GM23248 (cell line): ENCODE measurements at regions not wholly inside any gene's neighbourhood (a gene's known extent, or its start where the extent isn't known, plus 50 kb on each side); places are given as distances from the start of the nearest gene placed in this dataset.

Experiments
- DNase-seq: peaks from one replicate; pipeline ENCODE4 v3.0.0-alpha.2; 2015
- H2AFZ ChIP-seq: fragments of 200-600 bp; sonication (generic); 2 replicates; pipeline ENCODE4 v1.6.1; 2016; ENCODE audit warnings: antibody characterized with exemption
- H3F3A ChIP-seq: fragments of 200-600 bp; sonication (generic); 2 replicates; pipeline ENCODE4 v1.6.1; 2016; ENCODE audit warnings: mild to moderate bottlenecking, antibody characterized with exemption, mixed run types; ENCODE audit not compliant: insufficient read depth
- H3K27ac ChIP-seq: fragments of 200-600 bp; sonication (generic); 2 replicates; pipeline ENCODE4 v1.5.1; 2016; ENCODE audit warnings: mild to moderate bottlenecking
- H3K27me3 ChIP-seq: fragments of 200-600 bp; sonication (generic); replicated peaks from 2 replicates; pipeline ENCODE4 v1.6.1; 2016; ENCODE audit warnings: mild to moderate bottlenecking; ENCODE audit not compliant: insufficient read depth
- H3K36me3 ChIP-seq: fragments of 200-600 bp; sonication (generic); 2 replicates; pipeline ENCODE4 v1.6.1; 2016; ENCODE audit warnings: low read depth, mild to moderate bottlenecking
- H3K4me1 ChIP-seq: fragments of 200-600 bp; sonication (generic); 2 replicates; pipeline ENCODE4 v1.6.1; 2016; ENCODE audit warnings: mild to moderate bottlenecking; ENCODE audit not compliant: insufficient read depth
- H3K4me2 ChIP-seq: fragments of 200-600 bp; sonication (generic); one replicate; pipeline ENCODE4 v1.6.1; 2016; ENCODE audit warnings: mild to moderate bottlenecking; ENCODE audit not compliant: unreplicated experiment
- H3K4me3 ChIP-seq: fragments of 200-600 bp; sonication (generic); 2 replicates; pipeline ENCODE4 v1.5.1; 2016; ENCODE audit warnings: mild to moderate bottlenecking
- H3K79me2 ChIP-seq: fragments of 200-600 bp; sonication (generic); 2 replicates; pipeline ENCODE4 v1.6.1; 2016; ENCODE audit warnings: mild to moderate bottlenecking; ENCODE audit not compliant: insufficient read depth
- H3K9ac ChIP-seq: fragments of 200-600 bp; sonication (generic); 2 replicates; pipeline ENCODE4 v1.6.1; 2016; ENCODE audit warnings: mild to moderate bottlenecking
- H3K9me2 ChIP-seq: fragments of 200-600 bp; sonication (generic); 2 replicates; pipeline ENCODE4 v1.6.1; 2016; ENCODE audit warnings: mixed run types, mild to moderate bottlenecking, moderate library complexity; ENCODE audit not compliant: insufficient read depth
- H3K9me3 ChIP-seq: fragments of 200-600 bp; sonication (generic); one replicate; pipeline ENCODE4 v1.6.1; 2017; ENCODE audit warnings: low read depth
- H4K20me1 ChIP-seq: fragments of 200-600 bp; sonication (generic); 2 replicates; pipeline ENCODE4 v1.6.0; 2016; ENCODE audit not compliant: insufficient read depth
- EZH2 ChIP-seq: fragments of 200-600 bp; sonication (generic); IDR thresholded peaks from 2 replicates; pipeline ENCODE4 v1.6.1; 2018; ENCODE audit warnings: antibody characterized with exemption, mild to moderate bottlenecking; ENCODE audit not compliant: insufficient read depth, poor library complexity, severe bottlenecking
- EZH2phosphoT487 ChIP-seq: fragments of 200-600 bp; sonication (generic); IDR thresholded peaks from 2 replicates; pipeline ENCODE4 v1.6.1; 2018; ENCODE audit warnings: antibody characterized with exemption, moderate library complexity, mild to moderate bottlenecking, low read depth; ENCODE audit not compliant: insufficient read depth
- WGBS, 2 experiments: methylation state at CpG; one replicate each; pipeline ENCODE4 v1.1.6; 2015 to 2017; ENCODE audit warnings: low lambda C conversion rate in 2 of 2, low coverage in 1 of 2; ENCODE audit errors: missing lambda C conversion rate in 2 of 2; 5-methylcytosine and 5-hydroxymethylcytosine counted together
- in situ Hi-C: fragments of 300-500 bp; cut with MboI; formaldehyde crosslinking; loops from 2 replicates; pipeline ENCODE4 v1.15.0; 2020

- H3F3A ChIP-seq: no peaks in the 10 kb centered on the region
- H3K36me3 ChIP-seq: no peaks in the 10 kb centered on the region
- H3K9ac ChIP-seq: no peak overlapping the region
- in situ Hi-C loops: no loop called here
- no peaks in the 10 kb centered on the region for H3K4me1 ChIP-seq
- no peak for TF ChIP-seq EZH2phosphoT487
- no peak for TF ChIP-seq EZH2
- no peaks in the 10 kb centered on the region for H3K27me3 ChIP-seq
- H3K4me2 ChIP-seq: no peak overlapping the region
- H3K79me2 ChIP-seq: no peaks in the 10 kb centered on the region
- no peak overlapping the region for H2AFZ ChIP-seq
- H3K9me2 ChIP-seq: no peaks in the 10 kb centered on the region
- no peaks in the 10 kb centered on the region for H4K20me1 ChIP-seq
- no peak overlapping the region for H3K4me3 ChIP-seq
- no peak overlapping the region for H3K27ac ChIP-seq
- H3K9me3 ChIP-seq: no peaks in the 10 kb centered on the region
- DNase-seq: no peak
- 9 to 11% methylated on average over 12 of the region's 12 CpGs for WGBS, 2 experiments
Observed at GRCh38 chr4:189502841-189503435, 437.7 kb upstream of the FRG1 start.

DNA sequence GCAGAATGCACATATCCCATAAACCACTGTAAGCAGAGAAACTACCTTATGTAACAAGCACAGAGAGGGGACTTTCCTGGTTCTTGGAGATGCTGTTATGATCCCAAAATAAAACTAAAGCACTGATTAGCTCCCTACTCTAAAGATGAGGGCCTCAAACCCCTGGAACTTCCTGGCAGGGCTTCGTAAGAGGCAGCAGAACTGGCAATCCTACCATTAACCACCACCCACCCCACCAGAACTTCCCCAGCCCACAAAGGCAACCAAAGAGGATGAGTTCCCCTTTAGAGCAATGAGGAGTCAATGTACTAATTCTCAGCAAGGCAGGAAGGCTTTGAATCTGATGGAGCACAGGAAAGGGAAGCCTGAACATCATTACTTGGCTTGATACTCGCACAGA lies 436.5 kb upstream of the FRG1 start:
- H3K27me3 ChIP-seq: no peaks in the 10 kb centered on the region
- WGBS, 2 experiments: 5 to 7% methylated on average over 2 of the region's 2 CpGs
- H3K9ac ChIP-seq: no peak overlapping the region
- no peaks in the 10 kb centered on the region for H4K20me1 ChIP-seq
- H3F3A ChIP-seq: no peaks in the 10 kb centered on the region
- no peak overlapping the region for H3K4me2 ChIP-seq
- no peaks in the 10 kb centered on the region for H3K36me3 ChIP-seq
- no peak overlapping the region for H2AFZ ChIP-seq
- no peak for TF ChIP-seq EZH2phosphoT487
- TF ChIP-seq EZH2: no peak
- in situ Hi-C loops: no loop called here
- H3K9me3 ChIP-seq: no peaks in the 10 kb centered on the region
- no peaks in the 10 kb centered on the region for H3K4me1 ChIP-seq
- no peak for DNase-seq
- H3K9me2 ChIP-seq: no peaks in the 10 kb centered on the region
- no peak overlapping the region for H3K4me3 ChIP-seq
- no peak overlapping the region for H3K27ac ChIP-seq
- H3K79me2 ChIP-seq: no peaks in the 10 kb centered on the region

GRCh38 chr4:189505380-189505779 lies 435.3 kb upstream of the FRG1 start:
- Histone ChIP-seq H3K9me3 (no peaks in the 10 kb centered on the region), H3K36me3 (no peaks in the 10 kb centered on the region), H3K9me2 (no peaks in the 10 kb centered on the region), H4K20me1 (no peaks in the 10 kb centered on the region), H3K4me2 (no peak overlapping the region), H3K27ac (no peak overlapping the region), H3K27me3 (no peaks in the 10 kb centered on the region), H3K9ac (no peak overlapping the region), H3K4me3 (no peak overlapping the region), H2AFZ (no peak overlapping the region), H3K79me2 (no peaks in the 10 kb centered on the region), H3F3A (no peaks in the 10 kb centered on the region), H3K4me1 (no peaks in the 10 kb centered on the region)
- DNase-seq: no peak
- 37 to 60% methylated on average over 3 of the region's 3 CpGs for WGBS, 2 experiments
- in situ Hi-C loops: no loop called here
- no peak for TF ChIP-seq EZH2
- TF ChIP-seq EZH2phosphoT487: no peak

DNA sequence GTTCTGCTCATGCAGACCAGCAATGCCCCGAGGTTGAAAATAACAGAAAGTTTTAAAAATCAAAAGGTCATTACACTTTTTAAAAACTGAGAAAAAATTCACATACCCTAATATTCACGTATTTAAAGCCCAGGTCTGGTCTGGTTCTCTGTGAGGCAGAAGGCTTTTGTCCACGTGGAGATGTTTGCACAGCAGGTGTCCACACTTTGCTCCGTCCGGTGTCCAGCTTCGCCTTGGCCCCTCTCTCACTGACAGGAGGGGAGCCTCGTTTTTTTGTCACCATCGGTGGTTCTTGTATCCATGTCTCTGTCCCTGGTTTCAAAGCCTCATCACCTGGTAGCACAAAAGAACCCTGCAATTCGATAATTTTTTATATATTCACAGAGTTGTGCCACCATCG lies 434.6 kb upstream of the FRG1 start:
- no peaks in the 10 kb centered on the region for H3K9me3 ChIP-seq
- no peak for TF ChIP-seq EZH2phosphoT487
- TF ChIP-seq EZH2: no peak
- 30 to 32% methylated on average over 10 of the region's 10 CpGs for WGBS, 2 experiments
- no peak overlapping the region for H2AFZ ChIP-seq
- H3K4me1 ChIP-seq: no peaks in the 10 kb centered on the region
- in situ Hi-C loops: no loop called here
- H3K9me2 ChIP-seq: no peaks in the 10 kb centered on the region
- H3K4me3 ChIP-seq: no peak overlapping the region
- H3K27me3 ChIP-seq: no peaks in the 10 kb centered on the region
- no peaks in the 10 kb centered on the region for H3K36me3 ChIP-seq
- no peak overlapping the region for H3K9ac ChIP-seq
- H3K4me2 ChIP-seq: no peak overlapping the region
- H4K20me1 ChIP-seq: no peaks in the 10 kb centered on the region
- no peaks in the 10 kb centered on the region for H3K79me2 ChIP-seq
- no peak overlapping the region for H3K27ac ChIP-seq
- no peaks in the 10 kb centered on the region for H3F3A ChIP-seq
- DNase-seq: no peak

DNA sequence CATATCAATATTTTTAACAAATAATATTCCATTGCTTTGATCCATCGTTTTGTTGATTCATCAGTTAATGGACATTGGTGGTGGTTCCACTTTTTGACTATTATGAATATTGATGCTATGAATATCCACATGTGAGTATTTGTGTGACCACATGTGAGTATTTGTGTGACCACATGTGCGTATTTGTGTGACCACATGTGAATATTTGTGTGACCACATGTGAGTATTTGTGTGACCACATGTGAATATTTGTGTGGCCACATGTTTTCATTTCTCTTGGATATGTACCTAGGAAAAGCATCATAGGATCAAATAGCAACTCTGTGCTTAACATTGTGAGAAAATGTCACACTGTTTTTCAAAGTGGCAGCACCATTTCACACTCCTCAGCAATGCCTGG lies 433.6 kb upstream of the FRG1 start:
- H3F3A ChIP-seq: no peaks in the 10 kb centered on the region
- no peaks in the 10 kb centered on the region for H3K79me2 ChIP-seq
- H3K27me3 ChIP-seq: no peaks in the 10 kb centered on the region
- no peak overlapping the region for H3K4me3 ChIP-seq
- no peaks in the 10 kb centered on the region for H3K4me1 ChIP-seq
- in situ Hi-C loops: no loop called here
- no peaks in the 10 kb centered on the region for H3K9me2 ChIP-seq
- no peak overlapping the region for H3K9ac ChIP-seq
- TF ChIP-seq EZH2phosphoT487 (no peak), EZH2 (no peak)
- H4K20me1 ChIP-seq: no peaks in the 10 kb centered on the region
- no peaks in the 10 kb centered on the region for H3K9me3 ChIP-seq
- no peak for DNase-seq
- H2AFZ ChIP-seq: no peak overlapping the region
- no peak overlapping the region for H3K27ac ChIP-seq
- H3K4me2 ChIP-seq: no peak overlapping the region
- WGBS, 2 experiments: 9 to 15% methylated on average over 2 of the region's 2 CpGs
- H3K36me3 ChIP-seq: no peaks in the 10 kb centered on the region
